Spleen (tissue), 11 donors: ENCODE measurements at regions not wholly inside any gene's neighbourhood (a gene's known extent, or its start where the extent isn't known, plus 50 kb on each side); places are given as distances from the start of the nearest gene placed in this dataset.

ENCODE experiments used
- DNase-seq: peaks from one replicate; pipeline ENCODE4 v3.0.0-alpha.2; 2020
- H3K27ac ChIP-seq, 8 donors: fragments of 200-600 bp; sonication (generic) in 7 of 8; 1 replicate in 4 of 8; 2 replicates in 4 of 8; pipeline versions ENCODE4 v1.5.0 to v1.8.0; 2016 to 2021; ENCODE audit warnings: inconsistent platforms in 4 of 8, mild to moderate bottlenecking in 4 of 8, moderate library complexity in 1 of 8
- H3K27me3 ChIP-seq, 7 donors: fragments of 200-600 bp; sonication (generic) in 6 of 7; replicated peaks in 1 of 7; 1 replicate in 4 of 7; 2 replicates in 3 of 7; pipeline versions ENCODE4 v1.5.0 to v1.8.0; 2016 to 2021; ENCODE audit warnings: inconsistent platforms in 3 of 7, mild to moderate bottlenecking in 1 of 7
- H3K36me3 ChIP-seq, 6 donors: fragments of 200-600 bp; sonication (generic) in 5 of 6; 1 replicate in 4 of 6; 2 replicates in 2 of 6; pipeline versions ENCODE4 v1.5.0 to v1.8.0; 2016 to 2021; ENCODE audit warnings: inconsistent platforms in 2 of 6
- H3K4me1 ChIP-seq, 6 donors: fragments of 200-600 bp; sonication (generic) in 5 of 6; 1 replicate in 3 of 6; 2 replicates in 3 of 6; pipeline versions ENCODE4 v1.5.0 to v1.8.0; 2016 to 2021; ENCODE audit warnings: inconsistent platforms in 3 of 6
- H3K4me3 ChIP-seq, 8 donors: fragments of 200-600 bp; sonication (generic) in 7 of 8; 1 replicate in 4 of 8; 2 replicates in 4 of 8; pipeline versions ENCODE4 v1.5.0 to v1.8.0; 2016 to 2021; ENCODE audit warnings: inconsistent platforms in 4 of 8, mild to moderate bottlenecking in 4 of 8, moderate library complexity in 2 of 8
- H3K9me3 ChIP-seq, 8 donors: fragments of 200-600 bp; sonication (generic) in 7 of 8; 1 replicate in 4 of 8; 2 replicates in 4 of 8; pipeline versions ENCODE4 v1.5.0 to v1.8.0; 2016 to 2021; ENCODE audit warnings: inconsistent platforms in 4 of 8
- POLR2A ChIP-seq, 3 donors: fragments of 450-650 bp; IDR thresholded peaks; one replicate each; pipeline ENCODE4 v1.5.1; 2017; ENCODE audit warnings: antibody characterized with exemption in 3 of 3, mild to moderate bottlenecking in 1 of 3
- POLR2AphosphoS5 ChIP-seq, 3 donors: sonication (generic); formaldehyde crosslinking; IDR thresholded peaks; one replicate each; pipeline ENCODE4 v1.5.1; 2017; ENCODE audit warnings: antibody characterized with exemption in 3 of 3
- WGBS, 5 donors: extraction: QIAGEN DNeasy Blood & Tissue Kit in 3 of 5; methylation state at CpG; one replicate each; pipeline versions ENCODE4 v1.1.5 to v1.1.7; 2013 to 2018; 5-methylcytosine and 5-hydroxymethylcytosine counted together
- intact Hi-C: fragments of 100-400 bp; cut with DNase I; formaldehyde crosslinking; loops from one replicate; pipeline ENCODE4 v1.15.0; 2023; ENCODE audit warnings: low total_unique reads
- TF ChIP-seq, protein P1 (sequence below), 11 experiments: fragments of 200-600 bp in 7 of 11; fragments of 450-650 bp in 4 of 11; sonication (generic) in 4 of 11; IDR thresholded peaks in 8 of 11; conservative IDR thresholded peaks in 3 of 11; 1 replicate in 7 of 11; 2 replicates in 4 of 11; pipeline versions ENCODE4 v1.4.0 to v1.8.0; 2016 to 2021; ENCODE audit warnings: antibody characterized with exemption in 11 of 11, inconsistent platforms in 4 of 11, mild to moderate bottlenecking in 1 of 11
- donor health status: healthy with polysubstance abuse.
- donor health status: DM: no; HTN: no; CAD: no; lungs with moderate emphysema.
- donor health status: DM: no; HTN: no; CAD: no.
- donor health status: Bipolar disorder and iron deficiency.
- donor health status: healthy.
- donor health status: DM: no; HTN: no; CAD: no.
- donor health status: DM: yes; HTN: yes; CAD: no.

DNA sequence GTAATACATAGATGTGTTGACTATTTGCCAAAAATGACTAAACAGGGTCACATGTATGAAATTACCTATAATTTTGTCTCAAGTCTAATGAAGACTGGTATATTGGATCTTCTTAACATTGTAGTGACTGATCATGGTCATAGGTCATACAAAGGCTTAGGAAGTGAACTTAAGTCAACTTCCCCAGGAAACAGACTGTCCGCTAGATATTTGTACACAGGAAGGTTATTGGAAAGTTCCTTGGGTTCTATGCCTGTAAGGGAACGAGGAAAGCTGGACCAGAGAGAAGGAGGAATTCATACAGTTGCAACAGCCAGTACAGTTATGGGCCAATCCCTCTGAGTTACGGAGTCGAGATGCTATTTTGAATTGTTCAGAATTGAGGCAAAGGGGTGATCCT lies 462.0 kb upstream of the THRB start:
- WGBS, 5 donors: 54 to 63% (median 61%) methylated on average over 4 of the region's 4 CpGs
- TF ChIP-seq, protein P1, sequence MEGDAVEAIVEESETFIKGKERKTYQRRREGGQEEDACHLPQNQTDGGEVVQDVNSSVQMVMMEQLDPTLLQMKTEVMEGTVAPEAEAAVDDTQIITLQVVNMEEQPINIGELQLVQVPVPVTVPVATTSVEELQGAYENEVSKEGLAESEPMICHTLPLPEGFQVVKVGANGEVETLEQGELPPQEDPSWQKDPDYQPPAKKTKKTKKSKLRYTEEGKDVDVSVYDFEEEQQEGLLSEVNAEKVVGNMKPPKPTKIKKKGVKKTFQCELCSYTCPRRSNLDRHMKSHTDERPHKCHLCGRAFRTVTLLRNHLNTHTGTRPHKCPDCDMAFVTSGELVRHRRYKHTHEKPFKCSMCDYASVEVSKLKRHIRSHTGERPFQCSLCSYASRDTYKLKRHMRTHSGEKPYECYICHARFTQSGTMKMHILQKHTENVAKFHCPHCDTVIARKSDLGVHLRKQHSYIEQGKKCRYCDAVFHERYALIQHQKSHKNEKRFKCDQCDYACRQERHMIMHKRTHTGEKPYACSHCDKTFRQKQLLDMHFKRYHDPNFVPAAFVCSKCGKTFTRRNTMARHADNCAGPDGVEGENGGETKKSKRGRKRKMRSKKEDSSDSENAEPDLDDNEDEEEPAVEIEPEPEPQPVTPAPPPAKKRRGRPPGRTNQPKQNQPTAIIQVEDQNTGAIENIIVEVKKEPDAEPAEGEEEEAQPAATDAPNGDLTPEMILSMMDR (IDR thresholded peaks at IDR 0.05 in 8 of 11, conservative IDR thresholded peaks at IDR 0.05 in 3 of 11): no peak
- TF ChIP-seq POLR2A (IDR thresholded peaks at IDR 0.05) (no peak), POLR2AphosphoS5 (IDR thresholded peaks at IDR 0.05) (no peak)
- Histone ChIP-seq H3K4me1 (no peaks in the 10 kb centered on the region), H3K27ac (no peak overlapping the region), H3K4me3 (no peak overlapping the region), H3K27me3 (no peaks in the 10 kb centered on the region), H3K36me3 (no peaks in the 10 kb centered on the region), H3K9me3 (peaks cover 0 to 23% (median 8%) of the 10 kb centered on the region in 8 donors)
- intact Hi-C loops: no loop called here
- no peak for DNase-seq

GRCh38 chr3:24958271-24958670 lies 463.6 kb upstream of the THRB start:
- H3K27me3 ChIP-seq: no peaks in the 10 kb centered on the region
- no peak for TF ChIP-seq POLR2A (IDR thresholded peaks at IDR 0.05)
- TF ChIP-seq, protein P1 (IDR thresholded peaks at IDR 0.05 in 8 of 11, conservative IDR thresholded peaks at IDR 0.05 in 3 of 11): no peak
- intact Hi-C loops: no loop called here
- H3K27ac ChIP-seq: no peak overlapping the region
- 43 to 74% (median 66%) methylated on average over 2 of the region's 2 CpGs for WGBS, 5 donors
- H3K36me3 ChIP-seq: no peaks in the 10 kb centered on the region
- H3K4me1 ChIP-seq: no peaks in the 10 kb centered on the region
- H3K4me3 ChIP-seq: no peak overlapping the region
- H3K9me3 ChIP-seq: peaks cover 0 to 23% (median 8%) of the 10 kb centered on the region in 8 donors
- DNase-seq: no peak

DNA sequence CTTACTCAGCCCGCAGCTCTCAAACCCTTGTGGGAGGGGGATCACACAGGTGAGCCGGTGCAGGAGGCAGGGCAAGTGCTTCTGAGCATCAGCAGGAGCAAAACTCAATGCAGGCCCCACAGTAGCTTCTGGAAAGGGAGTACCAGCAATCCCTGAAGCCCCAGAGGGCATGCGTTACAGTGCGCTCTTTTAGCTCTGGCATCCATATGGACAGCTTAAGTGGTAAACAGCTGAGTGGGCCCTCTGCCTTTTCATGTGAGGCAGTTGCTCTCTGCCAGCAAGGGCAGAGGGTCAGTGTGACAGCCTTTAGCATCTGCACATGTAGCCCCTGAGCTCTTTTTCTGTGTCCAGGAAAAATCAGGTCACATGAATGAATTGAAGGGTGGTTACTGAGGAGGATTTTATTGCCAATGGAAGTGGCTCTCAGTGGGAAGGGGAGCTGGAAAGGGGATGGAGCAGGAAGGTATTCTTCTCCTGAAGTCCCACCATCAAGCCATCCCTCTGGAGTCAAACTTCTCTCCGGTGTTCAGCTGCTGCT lies 464.3 kb upstream of the THRB start:
- TF ChIP-seq POLR2AphosphoS5 (IDR thresholded peaks at IDR 0.05): no peak
- TF ChIP-seq POLR2A (IDR thresholded peaks at IDR 0.05): no peak
- TF ChIP-seq, protein P1 (IDR thresholded peaks at IDR 0.05 in 8 of 11, conservative IDR thresholded peaks at IDR 0.05 in 3 of 11): no peak
- 88 to 96% (median 93%) methylated on average over 5 of the region's 5 CpGs for WGBS, 5 donors

GRCh38 chr3:24963762-24964625 lies 464.1 kb upstream of the RARB start:
- Histone ChIP-seq H3K36me3 (no peaks in the 10 kb centered on the region), H3K4me3 (no peak overlapping the region), H3K27me3 (no peaks in the 10 kb centered on the region), H3K9me3 (peaks cover 0 to 9% (median 6%) of the 10 kb centered on the region in 8 donors), H3K27ac (no peak overlapping the region), H3K4me1 (no peaks in the 10 kb centered on the region)
- WGBS, 5 donors: 44 to 61% (median 52%) methylated on average over 2 of the region's 2 CpGs
- TF ChIP-seq POLR2A (IDR thresholded peaks at IDR 0.05): no peak
- TF ChIP-seq, protein P1 (IDR thresholded peaks at IDR 0.05 in 8 of 11, conservative IDR thresholded peaks at IDR 0.05 in 3 of 11): peak in 8 of 11 experiments; percentile 11 to 51 (median 34)
- intact Hi-C loops: loop anchor here (10.0 kb wide), 1 partner anchor 631 kb away; no protein-coding TSS in a partner anchor
- no peak for DNase-seq

More for the DNA sequence above, 464.3 kb upstream of the THRB start:
- Histone ChIP-seq H3K9me3 (peaks cover 0 to 23% (median 8%) of the 10 kb centered on the region in 8 donors), H3K27ac (no peak overlapping the region), H3K36me3 (no peaks in the 10 kb centered on the region), H3K4me1 (no peaks in the 10 kb centered on the region), H3K27me3 (no peaks in the 10 kb centered on the region), H3K4me3 (no peak overlapping the region)
- intact Hi-C loops: no loop called here
- DNase-seq: no peak
